CD14-positive monocyte (primary cell): ENCODE measurements at regions not wholly inside any gene's neighbourhood (a gene's known extent, or its start where the extent isn't known, plus 50 kb on each side); places are given as distances from the start of the nearest gene placed in this dataset.
A peak's percentile ranks its signal among the peaks of the same experiment; 100 is the strongest.

Experiments
- DNase-seq, 3 donors: peaks; one replicate each; pipeline ENCODE4 v3.0.0-alpha.2; 2011 to 2022
- H2AFZ ChIP-seq: 2 replicates; pipeline ENCODE4 v1.6.0; 2012; ENCODE audit warnings: mild to moderate bottlenecking, low read depth, low read length, inconsistent platforms; ENCODE audit not compliant: insufficient read depth, poor library complexity, severe bottlenecking
- H3K27ac ChIP-seq, 2 donors: 1 replicate in 1 of 2; 2 replicates in 1 of 2; pipeline ENCODE4 v1.5.1; 2012 to 2013; ENCODE audit warnings: low read length in 2 of 2, control low read depth in 1 of 2, inconsistent platforms in 1 of 2, low read depth in 1 of 2, mild to moderate bottlenecking in 1 of 2
- H3K27me3 ChIP-seq, 2 donors: one replicate each; pipeline versions ENCODE4 v1.6.0 to v1.6.1; 2011 to 2013; ENCODE audit warnings: low read length in 2 of 2; ENCODE audit not compliant: control insufficient read depth in 2 of 2, insufficient read depth in 2 of 2
- H3K36me3 ChIP-seq, 2 donors: replicated peaks in 1 of 2; 1 replicate in 1 of 2; 2 replicates in 1 of 2; pipeline versions ENCODE4 v1.5.1 to v1.6.1; 2012 to 2013; ENCODE audit warnings: low read length in 2 of 2, control low read depth in 1 of 2, inconsistent platforms in 1 of 2, mild to moderate bottlenecking in 1 of 2; ENCODE audit not compliant: insufficient read depth in 2 of 2, control insufficient read depth in 1 of 2
- H3K4me1 ChIP-seq, 2 donors: 1 replicate in 1 of 2; 2 replicates in 1 of 2; pipeline versions ENCODE4 v1.5.1 to v1.6.1; 2012 to 2013; ENCODE audit warnings: low read length in 2 of 2, control low read depth in 1 of 2, inconsistent platforms in 1 of 2, mild to moderate bottlenecking in 1 of 2, moderate library complexity in 1 of 2; ENCODE audit not compliant: insufficient read depth in 2 of 2, control insufficient read depth in 1 of 2
- H3K4me2 ChIP-seq: replicated peaks from 2 replicates; pipeline ENCODE3; 2012; ENCODE audit warnings: low read length, moderate library complexity, mild to moderate bottlenecking; ENCODE audit not compliant: poor library complexity, severe bottlenecking; ENCODE audit errors: extremely low read depth
- H3K4me3 ChIP-seq, 3 experiments: fragments of 200-600 bp in 1 of 3; sonication (generic) in 1 of 3; replicated peaks in 1 of 3; 1 replicate in 2 of 3; 2 replicates in 1 of 3; pipeline ENCODE4 v1.5.1; 2011 to 2013; ENCODE audit warnings: low read length in 3 of 3, mild to moderate bottlenecking in 3 of 3, control low read depth in 2 of 3, low read depth in 2 of 3, inconsistent platforms in 1 of 3, moderate library complexity in 1 of 3
- H3K79me2 ChIP-seq: 2 replicates; pipeline ENCODE4 v1.6.0; 2012; ENCODE audit warnings: mild to moderate bottlenecking, control low read depth, inconsistent platforms, low read length, moderate library complexity; ENCODE audit not compliant: insufficient read depth
- H3K9ac ChIP-seq: 2 replicates; pipeline ENCODE4 v1.6.0; 2017; ENCODE audit warnings: low read length, mild to moderate bottlenecking; ENCODE audit not compliant: insufficient read depth, poor library complexity, severe bottlenecking
- H3K9me3 ChIP-seq, 2 donors: replicated peaks in 1 of 2; 1 replicate in 1 of 2; 2 replicates in 1 of 2; pipeline versions ENCODE4 v1.5.1 to v1.6.1; 2012 to 2013; ENCODE audit warnings: low read length in 2 of 2, control low read depth in 1 of 2; ENCODE audit not compliant: control insufficient read depth in 1 of 2, insufficient read depth in 1 of 2
- H4K20me1 ChIP-seq: 2 replicates; pipeline ENCODE4 v1.6.0; 2012; ENCODE audit warnings: mild to moderate bottlenecking, low read length, control low read depth, moderate library complexity; ENCODE audit not compliant: insufficient read depth
- H3K27ac Mint-ChIP-seq, 7 donors: one replicate each; pipeline ENCODE4 v1.8.0; 2020; ENCODE audit warnings: mild to moderate bottlenecking in 7 of 7, mixed read lengths in 7 of 7, moderate library complexity in 6 of 7, inconsistent platforms in 2 of 7
- H3K27me3 Mint-ChIP-seq, 3 donors: one replicate each; pipeline ENCODE4 v1.8.0; 2021 to 2022; ENCODE audit warnings: low read depth in 3 of 3, mild to moderate bottlenecking in 3 of 3, mixed read lengths in 3 of 3, moderate library complexity in 3 of 3, inconsistent platforms in 1 of 3
- H3K36me3 Mint-ChIP-seq, 2 donors: one replicate each; pipeline ENCODE4 v1.8.0; 2020; ENCODE audit warnings: mixed read lengths in 2 of 2, inconsistent platforms in 1 of 2, mild to moderate bottlenecking in 1 of 2
- H3K4me1 Mint-ChIP-seq: one replicate; pipeline ENCODE4 v1.8.0; 2020; ENCODE audit warnings: mild to moderate bottlenecking, mixed read lengths
- H3K4me3 Mint-ChIP-seq, 2 donors: one replicate each; pipeline ENCODE4 v1.8.0; 2020; ENCODE audit warnings: mild to moderate bottlenecking in 2 of 2, mixed read lengths in 2 of 2, moderate library complexity in 1 of 2
- H3K9me3 Mint-ChIP-seq, 7 donors: one replicate each; pipeline ENCODE4 v1.8.0; 2020 to 2022; ENCODE audit warnings: mixed read lengths in 7 of 7, mild to moderate bottlenecking in 6 of 7, moderate library complexity in 6 of 7, inconsistent platforms in 2 of 7
- WGBS: methylation state at CpG from one replicate; pipeline ENCODE4 v1.1.5; 2013; ENCODE audit warnings: missing lambda C conversion rate; ENCODE audit not compliant: insufficient coverage; 5-methylcytosine and 5-hydroxymethylcytosine counted together
- intact Hi-C, 2 donors: fragments of 100-400 bp; cut with micrococcal nuclease; formaldehyde crosslinking; loops; one replicate each; pipeline versions ENCODE4 v1.15.0 to v1.15.1; 2023
- TF ChIP-seq, protein P1 (sequence below): fragments of 200-600 bp; IDR thresholded peaks from one replicate; pipeline ENCODE4 v1.8.0; 2022; ENCODE audit warnings: antibody characterized with exemption, mild to moderate bottlenecking

GRCh38 chr15:25068696-25069095 is 113.9 kb downstream of the SNRPN start:
- intact Hi-C loops = no loop called here
- no peak overlapping the region for H3K27ac Mint-ChIP-seq
- TF ChIP-seq, protein P1, sequence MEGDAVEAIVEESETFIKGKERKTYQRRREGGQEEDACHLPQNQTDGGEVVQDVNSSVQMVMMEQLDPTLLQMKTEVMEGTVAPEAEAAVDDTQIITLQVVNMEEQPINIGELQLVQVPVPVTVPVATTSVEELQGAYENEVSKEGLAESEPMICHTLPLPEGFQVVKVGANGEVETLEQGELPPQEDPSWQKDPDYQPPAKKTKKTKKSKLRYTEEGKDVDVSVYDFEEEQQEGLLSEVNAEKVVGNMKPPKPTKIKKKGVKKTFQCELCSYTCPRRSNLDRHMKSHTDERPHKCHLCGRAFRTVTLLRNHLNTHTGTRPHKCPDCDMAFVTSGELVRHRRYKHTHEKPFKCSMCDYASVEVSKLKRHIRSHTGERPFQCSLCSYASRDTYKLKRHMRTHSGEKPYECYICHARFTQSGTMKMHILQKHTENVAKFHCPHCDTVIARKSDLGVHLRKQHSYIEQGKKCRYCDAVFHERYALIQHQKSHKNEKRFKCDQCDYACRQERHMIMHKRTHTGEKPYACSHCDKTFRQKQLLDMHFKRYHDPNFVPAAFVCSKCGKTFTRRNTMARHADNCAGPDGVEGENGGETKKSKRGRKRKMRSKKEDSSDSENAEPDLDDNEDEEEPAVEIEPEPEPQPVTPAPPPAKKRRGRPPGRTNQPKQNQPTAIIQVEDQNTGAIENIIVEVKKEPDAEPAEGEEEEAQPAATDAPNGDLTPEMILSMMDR = no peak
- H3K27ac ChIP-seq = no peak overlapping the region
- H2AFZ ChIP-seq = no peak overlapping the region
- H3K9me3 ChIP-seq = peaks cover 99 to 100% of the 10 kb centered on the region in 2 donors
- H3K36me3 ChIP-seq = peaks cover 0 to 22% of the 10 kb centered on the region in 2 donors
- H3K4me3 ChIP-seq = peak overlapping the region in 1 of 3 experiments; percentile 28
- no peak overlapping the region for H3K9ac ChIP-seq
- H3K4me2 ChIP-seq = no peak overlapping the region
- H3K4me1 Mint-ChIP-seq = no peaks in the 10 kb centered on the region
- H3K27me3 Mint-ChIP-seq = peaks cover 0 to 2% (median 0%) of the 10 kb centered on the region in 3 donors
- H3K79me2 ChIP-seq = no peaks in the 10 kb centered on the region
- H3K9me3 Mint-ChIP-seq = peaks cover 85 to 100% (median 99%) of the 10 kb centered on the region in 7 donors
- H3K27me3 ChIP-seq = no peaks in the 10 kb centered on the region
- 91% methylated on average over 10 of the region's 10 CpGs for WGBS
- no peak for DNase-seq
- H3K36me3 Mint-ChIP-seq = peaks cover 11 to 42% of the 10 kb centered on the region in 2 donors
- no peak overlapping the region for H3K4me3 Mint-ChIP-seq
- no peaks in the 10 kb centered on the region for H4K20me1 ChIP-seq
- no peaks in the 10 kb centered on the region for H3K4me1 ChIP-seq

GRCh38 chr15:25070353-25070963 is 115.7 kb downstream of the SNRPN start:
- Histone ChIP-seq H3K27ac (no peak overlapping the region), H3K9me3 (peaks cover 99 to 100% of the 10 kb centered on the region in 2 donors), H2AFZ (no peak overlapping the region), H3K4me2 (no peak overlapping the region), H3K4me1 (no peaks in the 10 kb centered on the region), H3K79me2 (no peaks in the 10 kb centered on the region), H3K36me3 (peaks cover 0 to 27% of the 10 kb centered on the region in 2 donors), H3K4me3 (peak overlapping the region in 1 of 3 experiments; percentile 30), H3K9ac (no peak overlapping the region), H3K27me3 (no peaks in the 10 kb centered on the region), H4K20me1 (no peaks in the 10 kb centered on the region)
- H3K27me3 Mint-ChIP-seq = peaks cover 0 to 2% (median 0%) of the 10 kb centered on the region in 3 donors
- H3K9me3 Mint-ChIP-seq = peaks cover 84 to 100% (median 99%) of the 10 kb centered on the region in 7 donors
- no peaks in the 10 kb centered on the region for H3K4me1 Mint-ChIP-seq
- no peak overlapping the region for H3K4me3 Mint-ChIP-seq
- H3K36me3 Mint-ChIP-seq = peaks cover 11 to 37% of the 10 kb centered on the region in 2 donors
- DNase-seq = no peak
- TF ChIP-seq, protein P1 = no peak
- intact Hi-C loops = no loop called here
- 100% methylated on average over 6 of the region's 10 CpGs for WGBS
- H3K27ac Mint-ChIP-seq = no peak overlapping the region
